ENCODE measurements at regions not wholly inside any gene's neighbourhood (a gene's known extent, or its start where the extent isn't known, plus 50 kb on each side); places are given as distances from the start of the nearest gene placed in this dataset.

- no peak for DNase-seq
- no peak overlapping the region for H3K4me2 ChIP-seq (ENCODE audit: insufficient read depth, insufficient read length, low read length)
- Mint-ChIP-seq H3K27me3 (ENCODE audit: low read depth) (no peaks in the 10 kb centered on the region), H3K36me3 (ENCODE audit: insufficient read depth in 1 of 3, low read depth in 3 of 3) (no peaks in the 10 kb centered on the region), H3K4me3 (no peak overlapping the region), H3K4me1 (peaks cover 5% of the 10 kb centered on the region in 2 experiments; a peak in 3 of 4 replicates), H3K9me3 (no peaks in the 10 kb centered on the region), H3K27ac (no peak overlapping the region)
- H3K9ac ChIP-seq (ENCODE audit: extremely low read depth, insufficient read length, low read length), result no peak overlapping the region
- no peak overlapping the region for H2BK15ac ChIP-seq (ENCODE audit: low read depth, low read length)
- no peak for TF ChIP-seq CTCF (conservative IDR thresholded peaks at IDR 0.05)
- H4K8ac ChIP-seq (replicated peaks; ENCODE audit: insufficient read length, low read depth, low read length), result no peak overlapping the region
- no peak overlapping the region for H2BK20ac ChIP-seq (ENCODE audit: low read depth, low read length, poor library complexity, severe bottlenecking)
- no peak overlapping the region for H3K14ac ChIP-seq (ENCODE audit: insufficient read depth, low read length)
- no peak overlapping the region for H3K18ac ChIP-seq (ENCODE audit: insufficient read length, low read depth, low read length)
- no peak overlapping the region for H2BK12ac ChIP-seq (ENCODE audit: insufficient read length, low read depth, low read length)
- H4K20me1 ChIP-seq (ENCODE audit: control insufficient read depth, insufficient read depth, insufficient read length), result no peaks in the 10 kb centered on the region
- no peak overlapping the region for H2BK120ac ChIP-seq (ENCODE audit: low read depth, low read length, poor library complexity, severe bottlenecking)
- H3K9me3 ChIP-seq (ENCODE audit: control insufficient read depth, low read depth, low read length), result no peaks in the 10 kb centered on the region
- no peak overlapping the region for H4K5ac ChIP-seq (ENCODE audit: insufficient read length, low read depth, low read length)
- no peaks in the 10 kb centered on the region for H3K27me3 ChIP-seq (ENCODE audit: insufficient read depth, low read length)
- no peak overlapping the region for H2AK5ac ChIP-seq (ENCODE audit: insufficient read length, low read length)
- no peak overlapping the region for H3K23ac ChIP-seq (ENCODE audit: insufficient read length, low read depth, low read length)
- H4K91ac ChIP-seq (ENCODE audit: insufficient read length, low read depth, low read length), result no peak overlapping the region
- no peaks in the 10 kb centered on the region for H3K79me1 ChIP-seq (ENCODE audit: insufficient read depth, low read depth, low read length, poor library complexity, severe bottlenecking)
- H3K23me2 ChIP-seq (ENCODE audit: insufficient read length, low read depth, low read length, poor library complexity, severe bottlenecking), result no peaks in the 10 kb centered on the region
- H3K4ac ChIP-seq (ENCODE audit: low read depth, low read length), result no peak overlapping the region
- H3K56ac ChIP-seq (ENCODE audit: insufficient read length, low read depth, low read length), result no peak overlapping the region
- WGBS (ENCODE audit: extremely low coverage, insufficient read length, low lambda C conversion rate), result no CpG with 5 or more reads among the region's 5 CpGs
- H3T11ph ChIP-seq (ENCODE audit: low read length), result no peak overlapping the region
- no peaks in the 10 kb centered on the region for H3K79me2 ChIP-seq (ENCODE audit: insufficient read depth, low read length)
- no peak overlapping the region for H3K27ac ChIP-seq (ENCODE audit: insufficient read length, low read depth, low read length)
- no peaks in the 10 kb centered on the region for H3K4me1 ChIP-seq (ENCODE audit: insufficient read depth, low read length)
- H2AFZ ChIP-seq (ENCODE audit: low read length), result no peak overlapping the region
- no peak overlapping the region for H2BK5ac ChIP-seq (ENCODE audit: insufficient read length, low read length)
Measured at GRCh38 chr12:66971816-66972215, 292.9 kb upstream of the GRIP1 start.
